SH-SY5Y (cell line): ENCODE measurements at regions not wholly inside any gene's neighbourhood (a gene's known extent, or its start where the extent isn't known, plus 50 kb on each side); places are given as distances from the start of the nearest gene placed in this dataset.

Experiments
- GATA2 ChIP-seq: IDR thresholded peaks from 2 replicates; pipeline ENCODE4 v1.6.1; 2011; ENCODE audit warnings: mild to moderate bottlenecking, low read depth, low read length
- GATA3 ChIP-seq: IDR thresholded peaks from 2 replicates; pipeline ENCODE4 v1.6.1; 2011; ENCODE audit warnings: low read depth, mild to moderate bottlenecking, low read length, moderate library complexity

- TF ChIP-seq GATA2 = no peak
- no peak for TF ChIP-seq GATA3
These were observed 198.8 kb downstream of the CYRIA start for GRCh38 chr2:16466821-16467151.
